CD14-positive monocyte (primary cell): ENCODE measurements at regions not wholly inside any gene's neighbourhood (a gene's known extent, or its start where the extent isn't known, plus 50 kb on each side); places are given as distances from the start of the nearest gene placed in this dataset.

Experiments used
- DNase-seq, 3 donors: peaks; one replicate each; pipeline ENCODE4 v3.0.0-alpha.2; 2011 to 2022
- H2AFZ ChIP-seq: 2 replicates; pipeline ENCODE4 v1.6.0; 2012; ENCODE audit warnings: mild to moderate bottlenecking, low read depth, low read length, inconsistent platforms; ENCODE audit not compliant: insufficient read depth, poor library complexity, severe bottlenecking
- H3K27ac ChIP-seq, 2 donors: 1 replicate in 1 of 2; 2 replicates in 1 of 2; pipeline ENCODE4 v1.5.1; 2012 to 2013; ENCODE audit warnings: low read length in 2 of 2, control low read depth in 1 of 2, inconsistent platforms in 1 of 2, low read depth in 1 of 2, mild to moderate bottlenecking in 1 of 2
- H3K27me3 ChIP-seq, 2 donors: one replicate each; pipeline versions ENCODE4 v1.6.0 to v1.6.1; 2011 to 2013; ENCODE audit warnings: low read length in 2 of 2; ENCODE audit not compliant: control insufficient read depth in 2 of 2, insufficient read depth in 2 of 2
- H3K36me3 ChIP-seq, 2 donors: replicated peaks in 1 of 2; 1 replicate in 1 of 2; 2 replicates in 1 of 2; pipeline versions ENCODE4 v1.5.1 to v1.6.1; 2012 to 2013; ENCODE audit warnings: low read length in 2 of 2, control low read depth in 1 of 2, inconsistent platforms in 1 of 2, mild to moderate bottlenecking in 1 of 2; ENCODE audit not compliant: insufficient read depth in 2 of 2, control insufficient read depth in 1 of 2
- H3K4me1 ChIP-seq, 2 donors: 1 replicate in 1 of 2; 2 replicates in 1 of 2; pipeline versions ENCODE4 v1.5.1 to v1.6.1; 2012 to 2013; ENCODE audit warnings: low read length in 2 of 2, control low read depth in 1 of 2, inconsistent platforms in 1 of 2, mild to moderate bottlenecking in 1 of 2, moderate library complexity in 1 of 2; ENCODE audit not compliant: insufficient read depth in 2 of 2, control insufficient read depth in 1 of 2
- H3K4me2 ChIP-seq: replicated peaks from 2 replicates; pipeline ENCODE3; 2012; ENCODE audit warnings: low read length, moderate library complexity, mild to moderate bottlenecking; ENCODE audit not compliant: poor library complexity, severe bottlenecking; ENCODE audit errors: extremely low read depth
- H3K4me3 ChIP-seq, 3 experiments: fragments of 200-600 bp in 1 of 3; sonication (generic) in 1 of 3; replicated peaks in 1 of 3; 1 replicate in 2 of 3; 2 replicates in 1 of 3; pipeline ENCODE4 v1.5.1; 2011 to 2013; ENCODE audit warnings: low read length in 3 of 3, mild to moderate bottlenecking in 3 of 3, control low read depth in 2 of 3, low read depth in 2 of 3, inconsistent platforms in 1 of 3, moderate library complexity in 1 of 3
- H3K79me2 ChIP-seq: 2 replicates; pipeline ENCODE4 v1.6.0; 2012; ENCODE audit warnings: mild to moderate bottlenecking, control low read depth, inconsistent platforms, low read length, moderate library complexity; ENCODE audit not compliant: insufficient read depth
- H3K9ac ChIP-seq: 2 replicates; pipeline ENCODE4 v1.6.0; 2017; ENCODE audit warnings: low read length, mild to moderate bottlenecking; ENCODE audit not compliant: insufficient read depth, poor library complexity, severe bottlenecking
- H3K9me3 ChIP-seq, 2 donors: replicated peaks in 1 of 2; 1 replicate in 1 of 2; 2 replicates in 1 of 2; pipeline versions ENCODE4 v1.5.1 to v1.6.1; 2012 to 2013; ENCODE audit warnings: low read length in 2 of 2, control low read depth in 1 of 2; ENCODE audit not compliant: control insufficient read depth in 1 of 2, insufficient read depth in 1 of 2
- H4K20me1 ChIP-seq: 2 replicates; pipeline ENCODE4 v1.6.0; 2012; ENCODE audit warnings: mild to moderate bottlenecking, low read length, control low read depth, moderate library complexity; ENCODE audit not compliant: insufficient read depth
- H3K27ac Mint-ChIP-seq, 7 donors: one replicate each; pipeline ENCODE4 v1.8.0; 2020; ENCODE audit warnings: mild to moderate bottlenecking in 7 of 7, mixed read lengths in 7 of 7, moderate library complexity in 6 of 7, inconsistent platforms in 2 of 7
- H3K27me3 Mint-ChIP-seq, 3 donors: one replicate each; pipeline ENCODE4 v1.8.0; 2021 to 2022; ENCODE audit warnings: low read depth in 3 of 3, mild to moderate bottlenecking in 3 of 3, mixed read lengths in 3 of 3, moderate library complexity in 3 of 3, inconsistent platforms in 1 of 3
- H3K36me3 Mint-ChIP-seq, 2 donors: one replicate each; pipeline ENCODE4 v1.8.0; 2020; ENCODE audit warnings: mixed read lengths in 2 of 2, inconsistent platforms in 1 of 2, mild to moderate bottlenecking in 1 of 2
- H3K4me1 Mint-ChIP-seq: one replicate; pipeline ENCODE4 v1.8.0; 2020; ENCODE audit warnings: mild to moderate bottlenecking, mixed read lengths
- H3K4me3 Mint-ChIP-seq, 2 donors: one replicate each; pipeline ENCODE4 v1.8.0; 2020; ENCODE audit warnings: mild to moderate bottlenecking in 2 of 2, mixed read lengths in 2 of 2, moderate library complexity in 1 of 2
- H3K9me3 Mint-ChIP-seq, 7 donors: one replicate each; pipeline ENCODE4 v1.8.0; 2020 to 2022; ENCODE audit warnings: mixed read lengths in 7 of 7, mild to moderate bottlenecking in 6 of 7, moderate library complexity in 6 of 7, inconsistent platforms in 2 of 7
- CTCF ChIP-seq: fragments of 200-600 bp; IDR thresholded peaks from one replicate; pipeline ENCODE4 v1.8.0; 2022; ENCODE audit warnings: antibody characterized with exemption, mild to moderate bottlenecking
- WGBS: methylation state at CpG from one replicate; pipeline ENCODE4 v1.1.5; 2013; ENCODE audit warnings: missing lambda C conversion rate; ENCODE audit not compliant: insufficient coverage; 5-methylcytosine and 5-hydroxymethylcytosine counted together
- intact Hi-C, 2 donors: fragments of 100-400 bp; cut with micrococcal nuclease; formaldehyde crosslinking; loops; one replicate each; pipeline versions ENCODE4 v1.15.0 to v1.15.1; 2023

GRCh38 chr13:56697011-56697410, 443.7 kb upstream of the PRR20A start:
- Histone ChIP-seq H2AFZ (no peak overlapping the region), H3K4me1 (no peaks in the 10 kb centered on the region), H4K20me1 (no peaks in the 10 kb centered on the region), H3K27ac (no peak overlapping the region), H3K9me3 (peaks cover 0 to 11% of the 10 kb centered on the region in 2 donors), H3K79me2 (no peaks in the 10 kb centered on the region), H3K9ac (no peak overlapping the region), H3K27me3 (no peaks in the 10 kb centered on the region), H3K36me3 (no peaks in the 10 kb centered on the region), H3K4me3 (no peak overlapping the region), H3K4me2 (no peak overlapping the region)
- no peak for DNase-seq
- H3K27ac Mint-ChIP-seq: no peak overlapping the region
- peaks cover 0 to 3% (median 0%) of the 10 kb centered on the region in 3 donors for H3K27me3 Mint-ChIP-seq
- no peaks in the 10 kb centered on the region for H3K4me1 Mint-ChIP-seq
- no peaks in the 10 kb centered on the region for H3K36me3 Mint-ChIP-seq
- WGBS: 100% methylated on average over 1 of the region's 3 CpGs
- TF ChIP-seq CTCF: no peak
- H3K9me3 Mint-ChIP-seq: peaks cover 0 to 6% (median 2%) of the 10 kb centered on the region in 7 donors
- H3K4me3 Mint-ChIP-seq: no peak overlapping the region
- intact Hi-C loops: no loop called here

GRCh38 chr13:56700324-56700723, 440.4 kb upstream of the PRR20A start:
- Mint-ChIP-seq H3K4me1 (no peaks in the 10 kb centered on the region), H3K4me3 (no peak overlapping the region), H3K36me3 (no peaks in the 10 kb centered on the region), H3K9me3 (peaks cover 0 to 8% (median 0%) of the 10 kb centered on the region in 7 donors), H3K27me3 (peaks cover 0 to 2% (median 0%) of the 10 kb centered on the region in 3 donors), H3K27ac (no peak overlapping the region)
- H3K27me3 ChIP-seq: no peaks in the 10 kb centered on the region
- no peak for DNase-seq
- no peak overlapping the region for H3K4me3 ChIP-seq
- no peaks in the 10 kb centered on the region for H4K20me1 ChIP-seq
- H3K9me3 ChIP-seq: peaks cover 0 to 11% of the 10 kb centered on the region in 2 donors
- intact Hi-C loops: no loop called here
- H3K9ac ChIP-seq: no peak overlapping the region
- no peak for TF ChIP-seq CTCF
- no peaks in the 10 kb centered on the region for H3K36me3 ChIP-seq
- H3K4me1 ChIP-seq: no peaks in the 10 kb centered on the region
- H3K27ac ChIP-seq: no peak overlapping the region
- H3K4me2 ChIP-seq: no peak overlapping the region
- H3K79me2 ChIP-seq: no peaks in the 10 kb centered on the region
- no peak overlapping the region for H2AFZ ChIP-seq
- WGBS: no CpG with 5 or more reads among the region's 4 CpGs
